ENCODE measurements at regions not wholly inside any gene's neighbourhood (a gene's known extent, or its start where the extent isn't known, plus 50 kb on each side); places are given as distances from the start of the nearest gene placed in this dataset. TPM values are rescaled to one million over a fixed set of nuclear protein-coding genes. Genes with fewer than 3 reads are reported as not detected.

DNA sequence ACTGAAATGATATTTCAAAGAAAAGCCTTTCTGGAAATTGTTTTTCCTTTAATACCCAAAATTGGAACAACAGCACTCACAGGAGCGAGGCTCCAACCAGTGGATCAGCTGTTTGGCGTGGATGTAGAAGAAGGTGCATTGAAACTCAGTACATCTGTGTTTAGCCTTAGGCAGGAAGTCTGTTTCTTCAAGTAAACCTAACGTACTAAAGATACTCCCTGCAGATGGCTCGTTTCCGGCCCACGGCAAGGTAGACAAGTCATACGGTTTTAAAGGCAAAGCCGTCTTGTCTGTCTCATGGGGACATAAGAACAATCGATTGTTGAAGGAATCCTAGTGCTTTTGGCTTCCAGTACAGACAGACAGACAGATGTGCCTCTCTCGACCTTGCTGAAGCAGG lies 50.0 kb upstream of the CLCN4 start:
- peaks cover 5% of the 10 kb centered on the region for H3K36me3 ChIP-seq (ENCODE audit: control insufficient read depth, insufficient read depth, low read length)
- POLR2A ChIA-PET: no interaction called here
- DNase-seq (ENCODE audit: low read depth): no peak
- CTCF ChIA-PET: interaction anchor here (0.6 to 1.1 kb wide), 4 partner anchors 12 to 95 kb away, joined by 3 to 4 read pairs (median 4); no protein-coding TSS in a partner anchor
- TF ChIP-seq, protein P1, sequence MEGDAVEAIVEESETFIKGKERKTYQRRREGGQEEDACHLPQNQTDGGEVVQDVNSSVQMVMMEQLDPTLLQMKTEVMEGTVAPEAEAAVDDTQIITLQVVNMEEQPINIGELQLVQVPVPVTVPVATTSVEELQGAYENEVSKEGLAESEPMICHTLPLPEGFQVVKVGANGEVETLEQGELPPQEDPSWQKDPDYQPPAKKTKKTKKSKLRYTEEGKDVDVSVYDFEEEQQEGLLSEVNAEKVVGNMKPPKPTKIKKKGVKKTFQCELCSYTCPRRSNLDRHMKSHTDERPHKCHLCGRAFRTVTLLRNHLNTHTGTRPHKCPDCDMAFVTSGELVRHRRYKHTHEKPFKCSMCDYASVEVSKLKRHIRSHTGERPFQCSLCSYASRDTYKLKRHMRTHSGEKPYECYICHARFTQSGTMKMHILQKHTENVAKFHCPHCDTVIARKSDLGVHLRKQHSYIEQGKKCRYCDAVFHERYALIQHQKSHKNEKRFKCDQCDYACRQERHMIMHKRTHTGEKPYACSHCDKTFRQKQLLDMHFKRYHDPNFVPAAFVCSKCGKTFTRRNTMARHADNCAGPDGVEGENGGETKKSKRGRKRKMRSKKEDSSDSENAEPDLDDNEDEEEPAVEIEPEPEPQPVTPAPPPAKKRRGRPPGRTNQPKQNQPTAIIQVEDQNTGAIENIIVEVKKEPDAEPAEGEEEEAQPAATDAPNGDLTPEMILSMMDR (IDR thresholded peaks at IDR 0.05; ENCODE audit: insufficient read depth, low read depth, low read length): no peak
- H3K4me3 ChIP-seq (ENCODE audit: low read depth, low read length): no peak overlapping the region
- no peaks in the 10 kb centered on the region for H3K27me3 ChIP-seq (ENCODE audit: control insufficient read depth, insufficient read depth, low read length)

Small RNA genes lying in the stretch of these regions (small RNA-seq; reads per million reads assigned to genes)
- not detected for gene RF00019 (ENCODE audit: insufficient read length, low read depth, low replicate concordance)

Measured in BJ (cell line).